Ectodermal cell (in vitro differentiated cells): ENCODE measurements at regions not wholly inside any gene's neighbourhood (a gene's known extent, or its start where the extent isn't known, plus 50 kb on each side); places are given as distances from the start of the nearest gene placed in this dataset.
"Not testable (repeated sequence)": the region's sequence is repeated elsewhere in the genome, so short reads cannot be mapped to it uniquely, and the experiment has no call there.

Experiments used
- H3K27ac ChIP-seq: 2 replicates; pipeline ENCODE4 v1.7.0; 2013; ENCODE audit warnings: mild to moderate bottlenecking, low read depth, low read length; ENCODE audit not compliant: insufficient read depth, poor library complexity, severe bottlenecking
- H3K27me3 ChIP-seq: 2 replicates; pipeline ENCODE4 v1.7.0; 2013; ENCODE audit warnings: mild to moderate bottlenecking, low read length; ENCODE audit not compliant: insufficient read depth, control insufficient read depth, poor library complexity, severe bottlenecking
- H3K36me3 ChIP-seq: one replicate; pipeline ENCODE4 v1.7.0; 2013; ENCODE audit warnings: low read length; ENCODE audit not compliant: control insufficient read depth, insufficient read depth
- H3K4me1 ChIP-seq: one replicate; pipeline ENCODE4 v1.7.0; 2013; ENCODE audit warnings: low read length; ENCODE audit not compliant: control insufficient read depth, insufficient read depth
- H3K4me3 ChIP-seq: 2 replicates; pipeline ENCODE4 v1.7.0; 2013; ENCODE audit warnings: low read depth, low read length, control low read depth; ENCODE audit not compliant: insufficient read depth
- H3K9me3 ChIP-seq: 2 replicates; pipeline ENCODE4 v1.7.0; 2013; ENCODE audit warnings: mild to moderate bottlenecking, low read length, moderate library complexity; ENCODE audit not compliant: control insufficient read depth
- WGBS, 2 experiments: methylation state at CpG; one replicate each; pipeline ENCODE4 v1.1.7; 2013; ENCODE audit warnings: missing lambda C conversion rate in 2 of 2; 5-methylcytosine and 5-hydroxymethylcytosine counted together

DNA sequence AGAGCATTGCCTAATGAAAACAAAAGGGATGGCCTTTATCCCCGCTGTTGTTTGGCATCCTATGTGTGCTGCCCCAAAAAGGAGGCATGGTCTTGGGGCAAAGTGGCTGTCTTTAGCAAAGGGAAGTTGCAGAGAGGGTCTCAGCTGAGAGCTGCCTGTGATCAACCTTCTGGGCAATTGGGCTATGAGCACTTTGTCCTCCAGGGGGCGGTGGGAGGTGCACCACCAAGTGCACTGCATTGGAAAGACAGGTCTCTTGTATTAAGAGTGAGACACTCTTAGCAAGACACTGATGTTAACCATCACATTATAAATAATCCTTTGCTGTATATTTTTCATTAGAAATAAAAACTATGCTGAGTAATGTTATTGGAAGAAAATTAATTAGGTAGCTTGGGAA is 314.8 kb downstream of the POM121L12 start:
- WGBS, 2 experiments: 25 to 30% methylated on average over 2 of the region's 2 CpGs
- no peaks in the 10 kb centered on the region for H3K4me1 ChIP-seq
- H3K36me3 ChIP-seq: no peaks in the 10 kb centered on the region
- H3K9me3 ChIP-seq: no peaks in the 10 kb centered on the region
- no peak overlapping the region for H3K4me3 ChIP-seq
- no peaks in the 10 kb centered on the region for H3K27me3 ChIP-seq
- no peak overlapping the region for H3K27ac ChIP-seq

DNA sequence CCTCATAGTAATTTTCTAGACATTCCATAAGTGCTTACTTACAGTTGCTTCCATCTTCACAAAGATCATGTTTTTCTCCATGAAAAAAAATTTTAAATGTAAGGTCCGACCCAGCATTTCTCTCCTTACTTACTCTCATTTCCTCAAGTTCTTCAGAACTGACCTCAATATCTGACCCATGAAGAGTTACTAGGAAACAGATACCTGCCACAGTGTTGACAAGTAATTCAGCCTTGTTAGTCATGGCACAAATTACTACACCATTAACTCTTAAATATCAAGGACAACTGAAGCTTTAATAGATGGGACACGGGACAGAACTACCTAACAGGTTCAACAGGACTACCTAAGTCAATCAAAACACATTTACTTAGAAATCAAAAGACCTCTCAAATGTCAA is 316.2 kb downstream of the POM121L12 start:
- no peak overlapping the region for H3K27ac ChIP-seq
- 93 to 98% methylated on average over 2 of the region's 2 CpGs for WGBS, 2 experiments
- H3K4me1 ChIP-seq: no peaks in the 10 kb centered on the region
- no peaks in the 10 kb centered on the region for H3K9me3 ChIP-seq
- H3K4me3 ChIP-seq: no peak overlapping the region
- H3K27me3 ChIP-seq: no peaks in the 10 kb centered on the region
- no peaks in the 10 kb centered on the region for H3K36me3 ChIP-seq

DNA sequence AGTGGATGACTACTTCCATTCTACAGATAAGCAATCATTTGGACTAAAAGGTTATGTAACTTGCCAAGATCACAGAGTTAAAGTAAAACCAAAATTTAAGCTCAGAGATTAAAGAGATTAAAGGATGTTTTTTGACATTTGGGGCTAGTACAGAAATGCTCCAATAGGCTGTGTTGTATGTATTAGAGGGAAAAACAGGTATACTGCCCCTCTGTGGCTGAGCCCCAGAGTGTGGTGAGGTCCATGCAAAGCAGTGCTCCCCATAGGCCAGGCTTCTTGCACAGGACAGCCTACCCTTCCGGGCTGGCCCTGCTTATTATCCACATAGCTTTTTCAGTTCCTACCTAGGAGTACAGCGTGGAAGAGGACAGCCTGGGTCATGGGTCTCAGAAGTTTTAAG is 322.8 kb downstream of the POM121L12 start:
- Histone ChIP-seq H3K27ac (no peak overlapping the region), H3K4me3 (no peak overlapping the region), H3K4me1 (no peaks in the 10 kb centered on the region), H3K27me3 (no peaks in the 10 kb centered on the region), H3K36me3 (no peaks in the 10 kb centered on the region), H3K9me3 (no peaks in the 10 kb centered on the region)
- WGBS, 2 experiments: 90 to 96% methylated on average over 2 of the region's 2 CpGs

DNA sequence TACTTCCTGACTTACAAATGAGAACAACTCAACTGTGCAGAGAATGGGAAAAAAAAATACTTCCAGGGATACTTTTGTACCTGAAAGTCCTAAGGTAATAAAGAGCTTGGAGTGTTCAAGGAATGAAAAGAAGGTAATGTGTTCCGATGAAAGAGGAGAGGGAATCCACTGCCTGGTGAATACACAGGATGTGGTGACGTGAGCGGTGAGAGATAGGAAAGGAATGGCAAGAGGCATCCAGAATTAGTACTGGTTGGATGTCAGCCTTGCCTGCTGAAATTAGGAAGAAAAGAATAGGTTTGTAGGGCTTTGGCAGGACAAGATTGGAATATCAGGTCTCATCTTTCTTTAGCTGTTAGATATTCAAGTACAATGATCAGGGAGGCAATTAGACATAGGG is 347.7 kb downstream of the POM121L12 start:
- Histone ChIP-seq H3K9me3 (no peaks in the 10 kb centered on the region), H3K4me1 (no peaks in the 10 kb centered on the region), H3K27ac (no peak overlapping the region), H3K36me3 (no peaks in the 10 kb centered on the region), H3K4me3 (no peak overlapping the region), H3K27me3 (no peaks in the 10 kb centered on the region)
- WGBS, 2 experiments: 95% methylated on average over 3 of the region's 3 CpGs

DNA sequence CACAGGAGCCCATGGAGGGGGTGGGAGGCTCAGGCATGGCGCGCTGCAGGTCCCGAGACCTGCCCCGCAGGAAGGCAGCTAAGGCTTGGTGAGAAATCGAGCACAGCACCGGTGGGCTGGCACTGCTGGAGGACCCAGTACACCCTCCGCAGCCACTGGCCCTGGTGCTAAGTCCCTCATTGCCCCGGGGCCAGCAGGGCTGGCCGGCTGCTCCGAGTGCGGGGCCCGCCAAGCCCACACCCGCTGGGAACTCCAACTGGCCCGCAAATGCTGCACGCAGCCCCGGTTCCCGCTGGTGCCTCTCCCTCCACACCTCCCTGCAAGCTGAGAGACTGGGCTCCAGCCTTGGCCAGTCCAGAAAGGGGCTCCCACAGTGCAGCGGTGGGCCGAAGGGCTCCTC is 349.8 kb downstream of the POM121L12 start:
- not testable (repeated sequence) for H3K4me3 ChIP-seq, H3K9me3 ChIP-seq, H3K27ac ChIP-seq, H3K36me3 ChIP-seq, H3K4me1 ChIP-seq, H3K27me3 ChIP-seq
- WGBS, 2 experiments: 95 to 97% methylated on average over 19 of the region's 19 CpGs

DNA sequence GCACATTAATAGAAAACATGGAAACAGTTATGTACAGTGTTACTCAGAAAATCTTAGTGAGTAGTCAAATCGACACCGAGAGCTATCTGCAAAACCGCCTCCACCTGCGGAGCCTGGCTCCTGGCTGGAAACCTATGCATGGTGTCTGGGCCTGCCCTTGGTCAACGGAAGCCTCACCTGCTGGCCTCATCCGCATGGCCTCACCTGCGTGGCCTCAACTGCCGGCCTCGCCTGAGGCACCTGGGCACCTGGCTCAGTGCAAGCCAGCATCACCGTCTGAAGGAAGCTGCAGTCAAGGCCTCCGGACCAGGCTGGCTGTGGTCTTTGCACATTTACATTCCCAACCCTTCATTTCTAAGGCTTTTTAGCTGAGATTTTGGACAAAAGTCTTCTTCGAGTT is 352.1 kb downstream of the POM121L12 start:
- Histone ChIP-seq H3K27me3 (no peaks in the 10 kb centered on the region), H3K4me3 (no peak overlapping the region), H3K9me3 (no peaks in the 10 kb centered on the region), H3K27ac (no peak overlapping the region), H3K36me3 (no peaks in the 10 kb centered on the region), H3K4me1 (no peaks in the 10 kb centered on the region)
- WGBS, 2 experiments: 94 to 95% methylated on average over 12 of the region's 12 CpGs

DNA sequence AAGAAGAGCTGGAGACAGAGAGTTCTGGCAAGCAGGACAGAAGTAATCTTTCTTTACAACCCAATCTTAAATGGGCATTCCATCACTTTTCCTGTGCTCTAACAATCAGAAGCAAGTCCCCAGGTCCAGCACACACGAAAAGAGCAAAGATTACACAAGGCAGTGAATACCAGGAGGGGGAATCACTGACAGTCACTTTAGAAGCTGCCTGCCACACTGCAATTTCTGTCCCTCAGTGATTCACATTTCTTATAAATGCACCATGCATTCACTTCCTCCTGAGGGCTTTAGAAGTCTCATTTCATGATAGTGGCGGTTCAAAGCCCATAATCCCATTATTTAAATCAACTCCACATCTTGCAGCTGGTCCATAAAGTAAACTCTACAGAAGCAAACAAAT is 362.5 kb downstream of the POM121L12 start:
- no peaks in the 10 kb centered on the region for H3K4me1 ChIP-seq
- no peak overlapping the region for H3K27ac ChIP-seq
- no peaks in the 10 kb centered on the region for H3K36me3 ChIP-seq
- no peak overlapping the region for H3K4me3 ChIP-seq
- H3K9me3 ChIP-seq: no peaks in the 10 kb centered on the region
- 93 to 97% methylated on average over 2 of the region's 2 CpGs for WGBS, 2 experiments
- H3K27me3 ChIP-seq: no peaks in the 10 kb centered on the region

DNA sequence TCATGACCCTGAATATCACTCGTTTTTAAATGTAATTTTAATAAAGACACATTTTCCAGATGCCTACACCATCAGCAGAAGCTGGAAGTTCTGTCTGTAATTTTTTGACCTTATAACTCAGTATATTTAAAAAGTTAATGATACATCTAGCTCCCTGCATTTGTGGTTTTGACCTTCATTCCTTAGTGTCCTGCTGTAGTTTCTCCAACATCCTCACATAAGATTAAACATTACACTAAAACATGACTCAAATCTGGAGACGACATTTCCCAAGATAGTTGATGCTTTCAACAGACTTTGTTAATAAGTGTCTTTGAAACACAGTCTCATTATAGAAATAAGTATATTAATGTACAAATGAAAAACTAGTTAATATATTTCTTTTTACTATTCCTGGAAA is 363.1 kb downstream of the POM121L12 start:
- H3K4me3 ChIP-seq: no peak overlapping the region
- H3K4me1 ChIP-seq: no peaks in the 10 kb centered on the region
- H3K27me3 ChIP-seq: no peaks in the 10 kb centered on the region
- H3K36me3 ChIP-seq: no peaks in the 10 kb centered on the region
- no peaks in the 10 kb centered on the region for H3K9me3 ChIP-seq
- H3K27ac ChIP-seq: no peak overlapping the region
- WGBS, 2 experiments: 67 to 100% methylated on average over 1 of the region's 2 CpGs

DNA sequence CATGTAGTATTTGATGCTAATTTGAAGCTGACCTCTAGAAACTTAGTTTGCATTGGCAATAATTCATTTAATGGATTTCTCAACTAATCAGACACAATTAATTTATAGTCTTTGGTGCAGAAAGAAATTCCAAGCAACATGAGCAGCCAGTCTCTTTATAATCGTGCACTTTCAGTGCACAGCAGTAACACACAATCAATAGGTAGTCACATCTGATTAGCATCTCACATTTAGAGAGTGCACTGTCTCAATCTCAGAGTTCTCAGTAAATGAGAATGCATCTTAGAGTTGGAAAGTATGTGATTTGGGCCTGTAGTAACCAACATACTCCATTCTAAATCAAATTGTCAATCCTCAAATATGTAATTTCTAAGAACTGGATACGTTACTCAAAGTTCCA is 377.6 kb downstream of the POM121L12 start:
- no peaks in the 10 kb centered on the region for H3K9me3 ChIP-seq
- no peaks in the 10 kb centered on the region for H3K36me3 ChIP-seq
- H3K27ac ChIP-seq: no peak overlapping the region
- H3K4me1 ChIP-seq: no peaks in the 10 kb centered on the region
- H3K27me3 ChIP-seq: no peaks in the 10 kb centered on the region
- no peak overlapping the region for H3K4me3 ChIP-seq
- 90 to 92% methylated on average over 2 of the region's 2 CpGs for WGBS, 2 experiments

DNA sequence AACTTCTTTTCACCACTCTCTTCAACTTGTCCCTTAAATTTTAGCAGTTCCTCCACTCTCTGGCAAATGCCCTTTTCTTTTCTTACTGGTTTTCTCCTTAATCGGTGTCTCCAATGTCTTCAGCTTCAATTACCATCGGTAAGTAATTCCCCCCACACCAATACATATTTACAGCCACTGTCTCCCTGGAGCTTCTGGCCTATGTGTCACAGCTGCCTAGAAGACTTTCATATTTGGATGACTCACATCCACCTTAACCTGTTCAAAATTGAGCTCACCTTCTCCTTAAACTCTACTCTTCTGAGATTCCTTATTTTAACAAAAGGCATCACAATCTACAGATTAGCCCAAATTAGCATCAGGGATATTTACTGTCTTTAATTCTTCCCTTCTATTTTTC is 380.4 kb downstream of the POM121L12 start:
- Histone ChIP-seq H3K4me3 (no peak overlapping the region), H3K4me1 (no peaks in the 10 kb centered on the region), H3K36me3 (no peaks in the 10 kb centered on the region), H3K27me3 (no peaks in the 10 kb centered on the region), H3K27ac (no peak overlapping the region), H3K9me3 (no peaks in the 10 kb centered on the region)
- 95 to 96% methylated on average over 2 of the region's 2 CpGs for WGBS, 2 experiments

DNA sequence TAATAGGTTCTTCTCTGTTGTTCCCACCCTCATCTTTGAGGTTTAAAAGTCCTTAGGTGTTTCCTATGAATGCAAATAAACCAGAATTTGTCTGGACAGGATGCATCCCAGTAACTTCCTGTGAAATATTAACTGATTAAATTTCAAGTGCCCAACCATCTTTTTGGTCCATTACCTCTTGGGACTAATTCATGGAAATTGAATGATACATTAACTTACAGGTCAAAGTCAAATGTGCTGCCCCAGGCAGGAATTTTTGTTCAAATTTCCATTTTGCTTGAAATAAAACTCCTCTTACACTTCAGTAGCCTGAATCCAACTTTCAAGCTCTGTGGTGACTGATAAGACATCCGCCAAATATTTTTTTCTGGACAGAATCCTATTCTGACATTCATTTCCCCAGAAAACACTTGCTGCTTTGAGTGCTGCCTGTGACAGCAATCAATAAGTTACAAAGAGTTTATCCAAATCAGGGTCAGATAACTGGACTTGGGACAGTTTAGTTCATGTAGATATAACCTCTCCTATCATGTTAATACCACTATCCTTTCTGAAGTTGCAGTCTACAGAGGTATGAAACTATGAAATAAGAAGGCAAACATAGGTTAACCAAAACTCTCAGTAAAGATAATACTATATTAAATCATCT is 383.5 kb downstream of the POM121L12 start:
- Histone ChIP-seq H3K4me1 (no peaks in the 10 kb centered on the region), H3K27ac (no peak overlapping the region), H3K9me3 (no peaks in the 10 kb centered on the region), H3K27me3 (no peaks in the 10 kb centered on the region), H3K36me3 (no peaks in the 10 kb centered on the region), H3K4me3 (no peak overlapping the region)
- WGBS, 2 experiments: 93 to 100% methylated on average over 1 of the region's 1 CpG
